ENCODE measurements at regions not wholly inside any gene's neighbourhood (a gene's known extent, or its start where the extent isn't known, plus 50 kb on each side); places are given as distances from the start of the nearest gene placed in this dataset.

GRCh38 chr3:154716170-154716569 lies 286.2 kb upstream of the GPR149 start:
- TF ChIP-seq CTCF (IDR thresholded peaks at IDR 0.05): no peak
- no peak for TF ChIP-seq POLR2A (IDR thresholded peaks at IDR 0.05)

Data from testis (tissue), 2 donors.